ENCODE measurements at regions not wholly inside any gene's neighbourhood (a gene's known extent, or its start where the extent isn't known, plus 50 kb on each side); places are given as distances from the start of the nearest gene placed in this dataset.

- TF ChIP-seq, protein P1, sequence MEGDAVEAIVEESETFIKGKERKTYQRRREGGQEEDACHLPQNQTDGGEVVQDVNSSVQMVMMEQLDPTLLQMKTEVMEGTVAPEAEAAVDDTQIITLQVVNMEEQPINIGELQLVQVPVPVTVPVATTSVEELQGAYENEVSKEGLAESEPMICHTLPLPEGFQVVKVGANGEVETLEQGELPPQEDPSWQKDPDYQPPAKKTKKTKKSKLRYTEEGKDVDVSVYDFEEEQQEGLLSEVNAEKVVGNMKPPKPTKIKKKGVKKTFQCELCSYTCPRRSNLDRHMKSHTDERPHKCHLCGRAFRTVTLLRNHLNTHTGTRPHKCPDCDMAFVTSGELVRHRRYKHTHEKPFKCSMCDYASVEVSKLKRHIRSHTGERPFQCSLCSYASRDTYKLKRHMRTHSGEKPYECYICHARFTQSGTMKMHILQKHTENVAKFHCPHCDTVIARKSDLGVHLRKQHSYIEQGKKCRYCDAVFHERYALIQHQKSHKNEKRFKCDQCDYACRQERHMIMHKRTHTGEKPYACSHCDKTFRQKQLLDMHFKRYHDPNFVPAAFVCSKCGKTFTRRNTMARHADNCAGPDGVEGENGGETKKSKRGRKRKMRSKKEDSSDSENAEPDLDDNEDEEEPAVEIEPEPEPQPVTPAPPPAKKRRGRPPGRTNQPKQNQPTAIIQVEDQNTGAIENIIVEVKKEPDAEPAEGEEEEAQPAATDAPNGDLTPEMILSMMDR (IDR thresholded peaks at IDR 0.05; ENCODE audit: poor library complexity, severe bottlenecking) = no peak
- Histone ChIP-seq H3K36me3 (ENCODE audit: low read depth) (no peaks in the 10 kb centered on the region), H3K4me1 (ENCODE audit: insufficient read depth, poor library complexity, severe bottlenecking) (no peaks in the 10 kb centered on the region), H3K27ac (ENCODE audit: poor library complexity, severe bottlenecking) (no peak overlapping the region), H3K27me3 (ENCODE audit: insufficient read depth, poor library complexity, severe bottlenecking) (no peaks in the 10 kb centered on the region), H3K9me3 (ENCODE audit: severe bottlenecking) (no peaks in the 10 kb centered on the region), H3K4me3 (ENCODE audit: severe bottlenecking) (no peak overlapping the region)
- ATAC-seq (ENCODE audit: low read depth) (no peak), DNase-seq (ENCODE audit: low spot score) (no peak)
Observed at GRCh38 chr15:36232491-36232890, 346.9 kb upstream of the CDIN1 start.

DNA sequence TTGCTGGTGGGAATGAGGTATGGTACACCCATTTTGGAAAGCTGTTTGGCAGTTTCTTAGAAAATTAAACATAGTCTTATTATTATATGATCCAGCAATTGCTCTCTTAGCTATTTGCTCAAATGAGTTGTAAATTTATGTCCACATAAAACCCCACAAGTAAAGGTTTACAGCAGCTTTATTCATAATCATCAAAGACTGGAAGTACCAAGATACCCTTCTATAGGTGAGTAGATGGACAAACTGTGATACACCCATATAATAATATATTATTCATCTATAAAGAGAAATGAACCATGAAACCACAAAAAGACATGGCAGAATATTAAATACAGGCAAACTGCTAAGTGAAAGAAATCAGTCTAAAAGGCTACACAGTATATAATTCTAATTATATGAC is 344.7 kb upstream of the CDIN1 start:
- ATAC-seq (ENCODE audit: low read depth) (no peak), DNase-seq (ENCODE audit: low spot score) (no peak)
- Histone ChIP-seq H3K27ac (ENCODE audit: poor library complexity, severe bottlenecking) (no peak overlapping the region), H3K4me1 (ENCODE audit: insufficient read depth, poor library complexity, severe bottlenecking) (no peaks in the 10 kb centered on the region), H3K27me3 (ENCODE audit: insufficient read depth, poor library complexity, severe bottlenecking) (no peaks in the 10 kb centered on the region), H3K4me3 (ENCODE audit: severe bottlenecking) (no peak overlapping the region), H3K36me3 (ENCODE audit: low read depth) (no peaks in the 10 kb centered on the region), H3K9me3 (ENCODE audit: severe bottlenecking) (no peaks in the 10 kb centered on the region)
- TF ChIP-seq, protein P1 (IDR thresholded peaks at IDR 0.05; ENCODE audit: poor library complexity, severe bottlenecking) = no peak

GRCh38 chr15:36235173-36235572 is 344.3 kb upstream of the CDIN1 start:
- TF ChIP-seq, protein P1 (IDR thresholded peaks at IDR 0.05; ENCODE audit: poor library complexity, severe bottlenecking) = no peak
- no peaks in the 10 kb centered on the region for H3K9me3 ChIP-seq (ENCODE audit: severe bottlenecking)
- DNase-seq (ENCODE audit: low spot score) (no peak), ATAC-seq (ENCODE audit: low read depth) (no peak)
- H3K27me3 ChIP-seq (ENCODE audit: insufficient read depth, poor library complexity, severe bottlenecking) = no peaks in the 10 kb centered on the region
- no peaks in the 10 kb centered on the region for H3K4me1 ChIP-seq (ENCODE audit: insufficient read depth, poor library complexity, severe bottlenecking)
- H3K4me3 ChIP-seq (ENCODE audit: severe bottlenecking) = no peak overlapping the region
- no peaks in the 10 kb centered on the region for H3K36me3 ChIP-seq (ENCODE audit: low read depth)
- H3K27ac ChIP-seq (ENCODE audit: poor library complexity, severe bottlenecking) = no peak overlapping the region

- Histone ChIP-seq H3K27me3 (ENCODE audit: insufficient read depth, poor library complexity, severe bottlenecking) (no peaks in the 10 kb centered on the region), H3K9me3 (ENCODE audit: severe bottlenecking) (no peaks in the 10 kb centered on the region), H3K27ac (ENCODE audit: poor library complexity, severe bottlenecking) (no peak overlapping the region), H3K36me3 (ENCODE audit: low read depth) (no peaks in the 10 kb centered on the region), H3K4me3 (ENCODE audit: severe bottlenecking) (no peak overlapping the region), H3K4me1 (ENCODE audit: insufficient read depth, poor library complexity, severe bottlenecking) (no peaks in the 10 kb centered on the region)
- TF ChIP-seq, protein P1 (IDR thresholded peaks at IDR 0.05; ENCODE audit: poor library complexity, severe bottlenecking) = no peak
- ATAC-seq (ENCODE audit: low read depth) (no peak), DNase-seq (ENCODE audit: low spot score) (no peak)
Observed at GRCh38 chr15:36239509-36239908, 339.9 kb upstream of the CDIN1 start.

GRCh38 chr15:36251450-36251849 is 328.0 kb upstream of the CDIN1 start:
- Histone ChIP-seq H3K9me3 (ENCODE audit: severe bottlenecking) (no peaks in the 10 kb centered on the region), H3K36me3 (ENCODE audit: low read depth) (no peaks in the 10 kb centered on the region), H3K4me1 (ENCODE audit: insufficient read depth, poor library complexity, severe bottlenecking) (no peaks in the 10 kb centered on the region), H3K4me3 (ENCODE audit: severe bottlenecking) (no peak overlapping the region), H3K27ac (ENCODE audit: poor library complexity, severe bottlenecking) (no peak overlapping the region), H3K27me3 (ENCODE audit: insufficient read depth, poor library complexity, severe bottlenecking) (no peaks in the 10 kb centered on the region)
- ATAC-seq (ENCODE audit: low read depth) (no peak; the same call in 2 of the 3 replicates), DNase-seq (ENCODE audit: low spot score) (no peak)
- TF ChIP-seq, protein P1 (IDR thresholded peaks at IDR 0.05; ENCODE audit: poor library complexity, severe bottlenecking) = peak; percentile 42
